Activated CD4-positive, alpha-beta T cell treated with anti-CD3 and anti-CD28 coated beads for 1 hour (primary cell): ENCODE measurements at regions not wholly inside any gene's neighbourhood (a gene's known extent, or its start where the extent isn't known, plus 50 kb on each side); places are given as distances from the start of the nearest gene placed in this dataset.

Experiments used
- DNase-seq: peaks from one replicate; pipeline ENCODE4 v3.0.0-alpha.2; 2020

DNA sequence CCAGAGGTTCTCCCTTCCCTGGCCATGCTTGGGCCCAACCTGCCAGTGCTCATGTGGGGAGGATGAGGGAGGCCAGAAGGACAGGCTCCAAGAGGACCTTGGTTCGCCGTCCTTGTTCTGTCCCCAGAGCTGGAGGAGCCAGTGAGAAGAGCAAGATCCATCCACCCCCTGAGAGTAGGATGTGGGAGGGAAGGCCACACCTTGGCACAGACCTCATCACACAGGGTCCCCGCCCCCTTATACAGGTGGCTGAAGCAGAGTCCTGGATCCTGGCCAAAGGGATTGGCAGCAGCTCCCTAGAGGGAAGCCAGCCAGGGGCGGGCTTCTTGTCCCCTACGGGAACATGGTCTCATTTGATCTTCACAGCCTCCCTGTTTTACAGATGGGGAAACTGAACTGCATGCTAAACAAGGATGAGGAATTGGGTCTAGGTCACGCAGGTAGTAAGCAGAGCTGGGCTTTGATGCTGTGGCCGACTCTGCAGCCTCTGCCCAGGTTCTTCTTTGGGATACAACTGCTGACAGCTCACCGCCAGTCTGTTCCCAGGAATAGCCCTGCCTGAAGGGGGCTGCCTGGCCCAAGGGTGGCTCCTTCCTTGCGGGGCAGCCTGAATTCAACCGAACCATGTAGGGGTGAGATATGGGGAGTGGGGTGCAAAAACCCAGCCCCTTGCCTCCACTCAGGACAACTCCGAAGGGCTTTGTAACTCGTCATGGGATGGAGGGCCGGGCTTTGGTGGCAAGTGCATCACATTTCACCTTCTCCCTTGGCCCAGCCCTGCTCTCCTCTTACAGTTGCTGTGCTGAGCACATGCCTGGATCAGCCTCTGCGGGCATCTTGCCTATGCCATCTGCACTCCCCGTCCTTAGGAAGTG lies 62.2 kb upstream of the KDM7A start:
- DNase-seq = no peak

DNA sequence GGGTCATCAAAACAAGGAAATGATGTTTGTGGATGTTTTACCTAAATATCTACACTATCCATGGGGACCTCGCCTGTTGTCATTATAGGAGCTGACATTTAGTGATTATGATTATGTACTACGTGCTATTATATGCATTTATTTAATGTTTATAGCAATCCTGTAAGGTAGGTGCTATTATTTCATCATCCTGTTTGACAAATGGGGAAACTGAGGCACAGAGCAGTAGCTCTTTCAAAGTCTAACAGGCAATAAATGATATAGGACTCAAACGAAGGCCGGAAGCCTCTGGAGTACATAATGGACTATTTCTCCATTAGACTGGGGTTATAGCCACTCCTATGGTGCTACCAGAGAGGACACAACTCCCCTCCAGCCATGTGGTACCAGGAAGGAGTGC lies 60.6 kb upstream of the KDM7A start:
- no peak for DNase-seq

DNA sequence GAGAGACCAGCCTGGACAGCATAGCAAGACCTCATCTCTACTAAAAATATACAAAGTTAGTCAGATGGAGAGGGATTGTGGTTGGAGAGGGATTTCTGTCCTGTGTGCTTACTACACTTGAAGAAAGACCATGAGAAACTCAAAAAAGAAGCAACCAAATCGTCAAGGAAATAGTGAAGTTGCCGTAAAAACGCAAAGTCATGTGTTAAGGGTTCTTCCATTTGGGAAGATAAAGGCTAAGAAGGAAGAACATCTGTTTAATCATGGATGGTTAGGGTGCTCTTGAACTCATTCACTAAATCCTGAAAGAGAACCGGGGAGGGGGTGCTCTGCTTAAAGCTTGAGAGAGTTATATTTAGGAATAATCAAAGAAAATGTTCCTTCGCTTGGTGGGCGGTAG lies 59.8 kb upstream of the KDM7A start:
- DNase-seq = no peak

DNA sequence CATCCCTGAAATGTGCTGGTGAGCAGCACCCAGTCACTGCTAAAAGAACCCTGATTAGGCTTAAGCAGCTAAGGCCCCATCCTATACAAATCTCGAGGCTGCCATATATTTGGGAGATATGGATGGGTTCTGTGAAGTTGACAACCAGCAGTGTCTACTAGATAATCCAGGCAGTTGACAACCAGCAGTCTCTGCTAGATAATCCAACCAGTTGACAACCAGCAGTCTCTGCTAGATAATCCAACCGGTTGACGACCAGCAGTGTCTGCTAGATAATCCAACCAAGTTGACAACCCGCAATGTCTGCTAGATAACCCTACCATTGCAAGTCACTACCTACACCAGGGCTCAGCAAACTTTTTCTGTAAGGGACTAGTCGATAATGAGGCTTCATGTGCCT lies 58.3 kb upstream of the KDM7A start:
- DNase-seq = no peak

DNA sequence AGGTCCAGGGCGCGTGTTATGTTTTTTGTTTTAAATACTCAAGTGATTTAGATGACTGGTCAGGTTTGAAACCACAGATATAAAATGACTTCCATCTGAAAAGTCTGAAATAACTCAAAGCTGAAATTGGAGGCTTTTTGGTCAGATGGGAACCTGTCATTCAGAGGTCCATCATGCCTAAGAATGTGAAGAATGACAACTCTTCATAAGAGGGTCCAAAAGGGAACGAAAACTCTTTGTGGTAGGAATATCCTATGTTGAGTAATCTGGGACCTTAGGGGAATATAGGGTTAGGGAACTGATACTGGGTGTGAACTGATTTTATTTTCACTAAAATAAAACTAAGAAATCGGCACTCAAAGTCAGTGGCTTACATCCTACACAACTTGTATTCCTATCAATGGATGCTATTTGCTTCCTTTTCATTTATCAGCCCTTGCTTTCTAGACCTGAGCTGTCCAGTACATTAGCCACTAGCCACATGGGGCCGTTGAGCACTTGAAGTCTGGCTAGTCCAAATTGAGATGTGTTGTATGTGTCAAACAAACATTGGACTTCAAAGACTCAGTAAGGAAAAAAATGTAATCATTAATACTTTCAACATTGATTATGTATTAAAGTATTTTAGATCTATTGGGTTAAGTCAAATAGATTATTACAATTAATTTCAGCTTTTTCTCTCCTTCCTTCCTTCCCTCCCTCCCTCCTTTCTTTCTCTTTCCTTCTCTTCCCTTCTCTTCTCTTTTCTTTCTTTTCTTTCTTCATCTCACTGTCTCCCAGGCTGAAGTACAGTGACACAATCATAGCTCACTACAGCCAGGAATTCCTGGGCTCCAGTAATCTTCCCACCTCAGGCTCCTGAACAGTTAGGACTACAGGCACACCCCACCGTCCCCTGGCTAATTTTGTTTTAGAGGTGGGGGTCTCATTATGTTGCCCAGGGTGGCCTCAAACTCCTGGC lies 56.5 kb upstream of the KDM7A start:
- no peak for DNase-seq

DNA sequence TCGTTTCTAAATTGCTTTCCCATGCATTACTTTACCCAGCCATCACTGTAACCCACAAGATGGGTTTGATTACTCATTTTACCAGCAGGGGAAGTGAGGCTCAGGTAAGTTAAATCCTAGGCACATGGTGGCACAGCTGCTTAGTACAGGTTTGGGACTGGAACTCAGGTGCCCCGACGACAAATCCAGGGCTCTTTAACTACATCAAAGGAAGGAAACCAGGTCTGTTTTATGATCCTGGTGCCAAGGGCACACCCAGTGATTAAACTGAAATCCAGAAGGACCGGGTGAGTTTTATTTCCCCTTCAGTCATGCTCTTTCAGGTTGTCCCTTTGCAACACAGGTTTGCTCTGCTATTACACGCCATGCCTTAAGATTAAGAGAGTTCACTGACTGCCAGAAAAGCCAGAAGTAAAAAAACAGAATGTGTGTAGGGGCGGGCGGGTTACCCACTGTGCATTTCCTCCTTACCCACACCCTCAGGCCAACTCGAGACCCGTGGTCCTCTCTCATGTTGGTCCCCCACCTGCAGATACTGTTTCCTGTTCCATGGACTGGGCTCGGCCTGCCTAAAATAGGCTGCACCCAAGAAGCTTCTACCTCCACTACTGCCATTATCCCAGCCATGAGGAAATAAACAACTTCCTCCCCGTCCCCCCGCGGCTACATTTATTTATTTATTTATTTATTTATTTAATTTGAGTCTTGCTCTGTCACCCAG lies 55.1 kb upstream of the KDM7A start:
- no peak for DNase-seq

DNA sequence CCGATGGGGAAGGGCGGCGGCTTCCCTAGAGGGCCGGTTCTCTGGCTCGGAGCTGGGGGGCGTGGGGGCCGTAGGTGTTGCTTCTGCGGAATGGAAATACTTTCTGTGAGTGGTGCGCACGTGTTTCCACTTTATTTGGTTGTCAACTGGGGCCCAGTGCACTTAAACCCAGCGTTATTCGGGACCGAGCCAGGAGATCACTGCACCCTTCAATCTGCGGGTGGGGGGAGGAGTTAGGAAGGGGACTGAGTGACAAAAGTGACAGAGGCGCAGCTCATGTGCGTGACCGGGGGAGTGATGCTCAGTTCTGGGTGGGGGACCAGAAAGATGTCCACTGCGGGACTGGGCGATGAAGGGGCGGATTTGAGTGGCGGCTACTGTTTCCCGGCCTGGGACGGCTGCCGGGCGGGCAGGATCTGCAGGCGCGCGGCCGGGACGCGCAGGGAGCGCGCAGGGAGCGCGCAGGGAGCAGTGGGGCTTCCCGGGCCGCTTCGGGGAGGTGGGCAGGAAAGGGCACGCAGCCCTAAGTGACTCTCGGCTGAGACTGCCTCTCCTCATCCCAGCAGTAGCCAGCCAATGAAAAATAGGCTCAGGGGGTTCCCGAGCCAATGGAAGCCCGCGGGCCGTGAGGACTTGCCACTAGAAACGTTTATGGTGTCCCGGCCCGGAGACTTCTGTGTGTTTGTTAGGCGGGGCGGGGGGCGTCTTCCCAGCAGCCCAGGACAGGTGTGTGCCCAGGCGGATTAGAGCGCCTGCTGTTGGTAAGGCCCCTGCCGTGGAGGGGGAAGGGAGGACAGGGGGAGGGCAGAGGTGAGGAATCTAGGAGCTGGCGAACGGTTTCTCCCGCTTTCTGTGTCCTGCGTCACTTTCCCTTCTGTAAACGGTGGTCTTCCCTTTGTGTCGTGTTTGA lies 54.3 kb upstream of the KDM7A start:
- peak; percentile 38 for DNase-seq

DNA sequence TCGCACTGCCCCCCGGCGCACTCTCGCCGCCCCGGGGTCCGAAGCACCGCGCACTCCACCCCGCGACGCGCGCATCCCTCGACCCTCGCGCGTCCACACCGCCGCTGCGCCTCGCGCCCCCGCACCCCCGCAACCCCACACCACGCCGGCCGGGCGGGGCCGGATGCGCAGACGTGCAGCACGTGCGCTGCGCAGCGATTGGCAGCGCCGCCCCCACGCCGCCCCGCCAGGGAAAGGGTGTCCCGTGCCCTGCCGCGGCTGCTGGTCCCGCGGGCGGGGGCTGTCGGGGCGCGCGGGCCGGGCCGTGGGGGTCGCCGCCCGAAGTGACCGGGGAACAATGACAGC lies 53.7 kb upstream of the KDM7A start:
- peak; percentile 68 for DNase-seq

DNA sequence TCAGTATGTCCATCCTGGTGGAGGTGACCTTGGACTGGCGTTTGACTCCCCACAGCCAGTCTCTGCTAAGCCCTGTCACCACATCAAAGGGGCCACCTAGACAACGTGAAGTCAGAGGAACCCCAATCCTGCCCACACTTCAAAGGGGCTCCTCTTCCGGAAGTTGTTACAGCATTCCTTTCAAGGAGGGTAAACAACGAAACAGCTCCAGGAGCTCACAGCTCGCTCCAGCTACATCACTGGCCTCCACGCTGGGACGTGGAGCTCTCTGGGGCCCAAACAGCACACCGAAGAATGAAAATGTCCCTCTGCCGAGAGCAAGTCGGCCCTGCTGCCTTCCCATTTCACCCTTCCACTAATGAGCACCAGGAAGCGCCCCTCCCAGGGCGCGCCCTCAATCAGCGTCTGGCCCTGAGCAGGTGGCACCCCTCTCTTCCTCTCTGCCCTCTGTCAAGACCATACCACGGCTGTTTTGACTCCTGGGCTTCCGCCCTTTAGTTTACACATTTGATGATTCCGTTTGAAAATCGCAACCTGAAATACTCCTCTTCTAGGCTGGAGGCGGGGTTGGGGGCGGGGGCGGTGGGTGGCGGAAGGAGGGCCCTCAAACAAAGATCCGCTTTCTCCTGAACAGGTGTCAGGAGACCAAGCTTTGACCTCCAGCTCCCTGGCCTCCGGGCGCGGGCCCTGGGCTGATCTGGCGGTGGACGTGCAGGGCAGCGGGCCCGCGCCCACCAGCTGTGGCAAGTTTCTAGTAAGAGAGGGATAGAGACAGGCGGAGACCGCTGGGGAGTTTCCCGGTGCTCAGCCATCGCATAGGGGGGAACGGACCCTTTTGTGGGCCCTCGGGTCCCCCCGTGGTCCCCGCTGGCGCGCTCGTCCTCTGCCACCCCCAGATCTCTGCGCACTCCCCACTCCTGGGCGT lies 53.1 kb upstream of the KDM7A start:
- DNase-seq = peak; percentile 56

DNA sequence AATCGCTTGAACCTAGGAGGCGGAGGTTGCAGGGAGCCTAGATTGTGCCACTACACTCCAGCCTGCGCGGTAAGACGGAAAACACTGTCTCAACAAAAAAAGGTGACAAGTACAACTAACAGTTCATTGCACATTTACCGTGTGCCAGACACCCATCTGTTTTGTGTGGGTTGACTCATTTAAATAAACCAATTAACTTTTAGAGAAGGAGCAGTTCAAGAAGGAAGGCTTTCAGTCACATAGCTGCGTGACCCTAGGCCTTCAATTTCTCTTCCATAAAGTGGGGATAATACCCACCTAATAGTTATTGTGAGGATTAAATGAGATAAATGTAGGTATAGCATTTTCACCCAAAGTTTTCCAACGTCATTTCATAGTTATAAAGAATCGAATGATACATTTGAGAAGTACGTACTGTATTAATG lies 52.3 kb upstream of the KDM7A start:
- DNase-seq = no peak
